ENCODE measurements at regions not wholly inside any gene's neighbourhood (a gene's known extent, or its start where the extent isn't known, plus 50 kb on each side); places are given as distances from the start of the nearest gene placed in this dataset.

DNA sequence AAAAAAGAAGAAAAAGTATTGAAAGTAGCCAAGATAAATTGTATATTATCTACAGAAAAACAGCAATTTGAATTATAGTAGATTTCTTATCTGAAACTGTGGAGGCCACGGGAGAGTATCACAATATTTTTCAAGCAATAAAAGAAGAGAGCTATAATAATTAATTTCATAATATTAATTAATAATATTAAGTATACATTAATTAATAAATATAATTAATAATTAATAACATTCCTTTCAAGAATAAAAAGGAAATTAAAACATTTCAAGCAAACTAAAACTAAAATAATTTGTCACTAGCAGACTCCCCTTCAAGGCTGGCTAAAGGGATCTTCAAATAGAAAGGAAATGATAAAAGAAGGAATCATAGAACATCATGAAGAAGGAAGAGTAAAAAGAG, 372.7 kb upstream of the KYNU start:
- TF ChIP-seq POLR2A (IDR thresholded peaks at IDR 0.05), result no peak
- TF ChIP-seq, protein P1, sequence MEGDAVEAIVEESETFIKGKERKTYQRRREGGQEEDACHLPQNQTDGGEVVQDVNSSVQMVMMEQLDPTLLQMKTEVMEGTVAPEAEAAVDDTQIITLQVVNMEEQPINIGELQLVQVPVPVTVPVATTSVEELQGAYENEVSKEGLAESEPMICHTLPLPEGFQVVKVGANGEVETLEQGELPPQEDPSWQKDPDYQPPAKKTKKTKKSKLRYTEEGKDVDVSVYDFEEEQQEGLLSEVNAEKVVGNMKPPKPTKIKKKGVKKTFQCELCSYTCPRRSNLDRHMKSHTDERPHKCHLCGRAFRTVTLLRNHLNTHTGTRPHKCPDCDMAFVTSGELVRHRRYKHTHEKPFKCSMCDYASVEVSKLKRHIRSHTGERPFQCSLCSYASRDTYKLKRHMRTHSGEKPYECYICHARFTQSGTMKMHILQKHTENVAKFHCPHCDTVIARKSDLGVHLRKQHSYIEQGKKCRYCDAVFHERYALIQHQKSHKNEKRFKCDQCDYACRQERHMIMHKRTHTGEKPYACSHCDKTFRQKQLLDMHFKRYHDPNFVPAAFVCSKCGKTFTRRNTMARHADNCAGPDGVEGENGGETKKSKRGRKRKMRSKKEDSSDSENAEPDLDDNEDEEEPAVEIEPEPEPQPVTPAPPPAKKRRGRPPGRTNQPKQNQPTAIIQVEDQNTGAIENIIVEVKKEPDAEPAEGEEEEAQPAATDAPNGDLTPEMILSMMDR (IDR thresholded peaks at IDR 0.05), result no peak
